ENCODE measurements at regions not wholly inside any gene's neighbourhood (a gene's known extent, or its start where the extent isn't known, plus 50 kb on each side); places are given as distances from the start of the nearest gene placed in this dataset.

DNA sequence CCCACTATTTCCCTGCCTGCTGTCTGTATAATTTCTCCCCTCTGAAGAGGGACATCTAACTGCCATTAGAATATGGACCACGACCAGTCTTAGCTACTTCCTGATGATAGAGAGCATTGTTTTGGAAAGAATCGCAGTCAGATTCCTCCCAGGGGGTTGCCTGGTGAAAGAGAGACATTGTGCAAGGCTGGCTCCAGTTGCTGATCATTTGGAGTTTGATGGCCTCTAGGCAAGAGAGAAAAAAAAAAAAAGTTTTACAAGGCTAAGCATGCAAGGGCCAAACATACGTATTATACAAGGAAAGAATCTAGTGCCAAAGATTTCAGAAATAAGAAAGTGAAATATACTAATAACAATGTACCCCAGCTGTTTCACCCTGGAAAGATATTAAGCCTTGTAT, 182.2 kb downstream of the CMPK2 start:
- no peak for FAIRE-seq
- no peak for DNase-seq (ENCODE audit: insufficient read length, low spot score)
- TF ChIP-seq POLR2A (IDR thresholded peaks at IDR 0.05; ENCODE audit: low read depth, low read length), result no peak

DNA sequence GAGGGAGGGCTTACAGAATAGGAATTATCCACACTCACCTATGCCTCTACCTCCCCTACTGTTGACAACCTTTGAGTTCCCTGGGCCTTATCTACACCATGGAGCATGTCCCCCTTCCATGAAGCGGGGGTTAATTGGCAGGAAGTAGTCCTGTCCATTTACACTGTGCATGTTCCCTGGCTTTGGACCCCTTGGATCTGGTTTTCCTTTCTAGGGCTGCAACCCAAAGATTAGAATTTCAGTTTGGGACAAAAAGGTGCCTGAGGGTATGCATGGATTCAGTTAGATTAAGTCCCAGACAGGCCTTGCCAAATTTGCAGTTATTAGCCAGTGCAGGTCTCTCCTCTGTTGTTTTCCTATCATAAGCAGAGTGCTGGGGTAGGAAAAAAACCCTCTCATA, 180.3 kb downstream of the CMPK2 start:
- FAIRE-seq, result no peak
- no peak for TF ChIP-seq POLR2A (IDR thresholded peaks at IDR 0.05; ENCODE audit: low read depth, low read length)
- DNase-seq (ENCODE audit: insufficient read length, low spot score), result no peak

DNA sequence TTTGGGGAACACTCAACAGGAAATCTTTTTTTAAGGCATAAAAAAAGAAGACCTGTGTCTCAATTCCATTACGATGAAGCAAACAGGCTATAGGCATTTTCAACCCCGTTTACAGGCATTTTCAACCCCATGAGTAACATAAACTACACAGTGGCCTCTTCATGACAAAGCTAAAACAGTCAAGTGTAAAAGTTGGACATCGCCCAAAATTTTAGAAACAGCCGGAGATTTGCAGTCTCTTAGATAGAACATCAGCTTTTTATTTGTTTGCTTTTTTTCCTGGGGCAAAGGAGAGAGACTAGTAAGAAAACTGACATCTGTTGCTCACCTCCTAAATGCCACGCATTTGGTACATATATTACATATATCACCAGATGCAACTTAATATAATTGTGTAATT, 173.7 kb downstream of the CMPK2 start:
- no peak for TF ChIP-seq POLR2A (IDR thresholded peaks at IDR 0.05; ENCODE audit: low read depth, low read length)
- no peak for DNase-seq (ENCODE audit: insufficient read length, low spot score)
- no peak for FAIRE-seq

DNA sequence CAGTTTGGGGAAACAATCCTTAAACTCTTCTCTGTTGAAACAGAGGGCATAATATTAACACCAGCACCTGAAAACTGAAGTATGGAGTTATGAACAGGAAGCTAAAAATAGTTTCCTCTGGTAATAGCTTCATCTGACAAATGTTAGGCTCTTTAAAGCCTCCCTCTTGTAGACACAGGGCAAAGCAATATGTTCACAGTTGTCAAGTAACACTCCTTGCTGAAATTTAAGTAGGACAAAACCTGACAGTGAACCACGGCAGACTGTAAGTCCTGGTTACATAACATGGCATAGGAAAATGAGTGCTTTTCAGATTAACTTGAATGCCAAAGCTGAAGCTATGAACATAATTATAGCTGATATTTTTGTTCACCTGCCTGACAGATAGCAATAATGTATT, 172.9 kb downstream of the CMPK2 start:
- DNase-seq (ENCODE audit: insufficient read length, low spot score) (no peak), FAIRE-seq (no peak)
- no peak for TF ChIP-seq POLR2A (IDR thresholded peaks at IDR 0.05; ENCODE audit: low read depth, low read length)

DNA sequence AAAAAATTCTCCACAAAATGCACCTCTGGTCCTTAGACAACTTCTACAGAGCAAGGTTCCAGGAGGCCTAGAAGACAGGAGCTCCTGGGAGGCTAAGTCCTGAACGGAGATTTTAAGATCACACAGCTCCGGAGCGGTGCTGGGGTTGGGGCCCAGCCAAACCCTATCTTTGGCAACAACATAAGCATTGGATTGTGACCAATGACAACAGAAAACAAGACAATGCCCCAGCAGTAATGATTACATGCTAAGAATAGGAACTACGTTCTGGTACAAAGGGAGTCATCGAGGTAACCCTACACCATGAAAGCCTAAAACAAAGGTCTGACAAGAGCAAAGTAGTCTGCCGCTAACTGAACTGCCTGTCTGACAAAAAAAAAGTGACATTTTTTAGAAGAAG, 171.2 kb downstream of the CMPK2 start:
- FAIRE-seq (no peak), DNase-seq (ENCODE audit: insufficient read length, low spot score) (no peak)
- no peak for TF ChIP-seq POLR2A (IDR thresholded peaks at IDR 0.05; ENCODE audit: low read depth, low read length)

DNA sequence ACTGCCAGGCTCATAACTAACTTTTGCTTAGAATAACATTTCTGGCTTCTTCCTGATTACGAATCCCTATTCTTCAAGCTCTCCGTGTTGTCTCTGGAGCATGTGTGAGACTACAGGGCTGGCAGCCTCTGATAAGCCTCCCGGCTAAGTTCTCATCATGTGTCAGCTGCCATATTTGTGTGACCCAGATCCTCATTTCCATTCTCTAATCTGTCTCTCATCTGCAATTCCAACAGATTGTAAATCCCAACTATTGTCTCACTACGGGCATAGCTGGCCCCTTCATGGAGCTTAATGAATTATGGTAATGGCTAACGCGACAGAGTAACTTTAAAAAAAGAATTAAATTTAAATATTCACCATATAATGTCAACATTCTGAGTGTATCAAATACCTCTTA, 165.4 kb downstream of the CMPK2 start:
- no peak for FAIRE-seq
- no peak for DNase-seq (ENCODE audit: insufficient read length, low spot score)
- TF ChIP-seq POLR2A (IDR thresholded peaks at IDR 0.05; ENCODE audit: low read depth, low read length), result no peak

DNA sequence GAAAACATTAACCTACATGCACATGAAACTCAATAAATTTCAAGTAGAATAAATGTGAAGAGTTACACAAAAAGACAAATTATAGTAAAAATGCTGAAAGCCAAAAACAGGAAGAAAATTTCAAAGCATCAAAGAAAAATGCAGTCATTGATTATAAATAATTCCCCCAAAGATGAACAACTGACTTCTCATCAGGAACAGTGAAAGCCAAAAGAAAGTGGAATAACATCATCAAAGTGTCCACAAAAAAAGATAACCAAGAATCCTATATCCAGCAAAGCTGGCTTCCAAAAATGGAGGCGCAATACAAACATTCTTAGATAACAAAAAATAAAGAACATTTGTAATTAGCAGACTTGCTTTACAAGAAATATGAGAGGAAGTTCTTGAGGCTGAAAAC, 161.6 kb downstream of the CMPK2 start:
- DNase-seq (ENCODE audit: insufficient read length, low spot score), result no peak
- no peak for TF ChIP-seq POLR2A (IDR thresholded peaks at IDR 0.05; ENCODE audit: low read depth, low read length)
- no peak for FAIRE-seq

DNA sequence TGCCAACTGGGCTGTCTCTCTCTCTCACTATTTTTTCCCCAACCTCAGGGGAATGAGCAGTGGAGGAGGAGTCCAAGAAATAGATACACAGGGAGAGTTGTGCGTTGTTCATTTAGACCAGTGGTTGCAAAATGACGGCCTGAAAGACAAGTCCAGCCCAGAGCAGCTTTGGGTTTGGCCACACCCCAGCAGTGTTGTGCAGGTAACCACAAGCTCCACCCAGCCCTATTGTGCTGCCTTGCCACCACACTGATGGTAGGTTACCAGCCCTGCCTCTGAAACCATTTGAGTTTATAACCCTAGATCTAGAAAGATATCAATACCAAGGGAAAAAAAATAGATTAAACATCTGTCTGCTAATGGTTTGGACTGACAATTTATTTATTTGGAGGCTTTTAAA, 144.3 kb downstream of the CMPK2 start:
- FAIRE-seq (no peak), DNase-seq (ENCODE audit: insufficient read length, low spot score) (no peak)
- no peak for TF ChIP-seq POLR2A (IDR thresholded peaks at IDR 0.05; ENCODE audit: low read depth, low read length)

DNA sequence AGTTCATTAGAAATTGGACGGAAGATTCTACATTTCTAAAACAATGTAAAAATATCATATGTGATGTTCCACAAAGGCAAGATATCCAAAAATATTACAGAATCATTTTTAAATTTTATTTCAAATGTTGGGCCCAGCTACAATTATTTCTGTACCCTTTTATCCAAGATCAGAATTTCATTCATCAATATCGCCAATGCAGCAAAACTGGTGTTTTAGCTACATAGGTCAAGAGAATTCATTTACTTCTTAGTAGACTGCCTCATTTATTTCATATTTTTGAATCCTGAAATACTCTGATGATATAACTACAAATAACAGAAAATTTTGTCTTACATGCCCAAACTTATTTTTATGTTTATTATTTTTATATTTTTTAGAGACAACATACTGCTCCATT, 143.1 kb downstream of the CMPK2 start:
- TF ChIP-seq POLR2A (IDR thresholded peaks at IDR 0.05; ENCODE audit: low read depth, low read length), result no peak
- DNase-seq (ENCODE audit: insufficient read length, low spot score), result no peak
- FAIRE-seq, result no peak

DNA sequence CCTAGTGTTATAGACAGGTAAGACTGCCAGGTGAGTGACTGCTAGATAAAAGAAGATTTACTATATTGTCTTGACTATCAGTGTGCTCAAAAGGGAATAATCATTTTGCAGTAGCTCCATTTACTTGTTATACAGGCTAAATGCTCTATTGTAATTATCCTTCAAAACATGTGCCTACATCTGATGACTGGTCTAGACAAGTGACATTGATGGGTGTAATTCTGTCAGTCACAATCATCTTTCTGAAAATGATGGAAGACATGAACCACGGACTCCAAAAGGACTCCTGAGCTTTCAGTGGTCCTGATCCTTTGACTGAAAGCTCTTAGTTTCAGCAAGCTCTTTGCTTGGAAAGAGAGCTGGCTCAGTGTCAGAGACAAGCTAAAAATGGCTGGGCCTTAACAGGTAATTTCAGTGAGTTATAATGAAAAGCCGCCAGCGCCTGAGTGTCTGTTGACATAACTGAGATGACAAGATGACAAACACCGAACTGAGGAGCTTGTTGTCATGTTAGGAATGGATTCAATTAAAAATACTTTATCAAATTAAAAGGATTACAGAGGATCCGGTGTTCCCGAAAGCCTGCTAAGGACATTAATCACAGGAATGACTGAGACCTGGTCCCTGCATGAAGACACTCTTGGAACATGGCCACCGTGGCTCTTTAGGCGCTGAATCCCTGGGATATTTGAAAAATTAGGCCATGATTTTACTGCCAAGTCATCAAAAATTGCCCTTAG, 141.7 kb downstream of the CMPK2 start:
- no peak for TF ChIP-seq POLR2A (IDR thresholded peaks at IDR 0.05; ENCODE audit: low read depth, low read length)
- no peak for DNase-seq (ENCODE audit: insufficient read length, low spot score)
- FAIRE-seq, result no peak

DNA sequence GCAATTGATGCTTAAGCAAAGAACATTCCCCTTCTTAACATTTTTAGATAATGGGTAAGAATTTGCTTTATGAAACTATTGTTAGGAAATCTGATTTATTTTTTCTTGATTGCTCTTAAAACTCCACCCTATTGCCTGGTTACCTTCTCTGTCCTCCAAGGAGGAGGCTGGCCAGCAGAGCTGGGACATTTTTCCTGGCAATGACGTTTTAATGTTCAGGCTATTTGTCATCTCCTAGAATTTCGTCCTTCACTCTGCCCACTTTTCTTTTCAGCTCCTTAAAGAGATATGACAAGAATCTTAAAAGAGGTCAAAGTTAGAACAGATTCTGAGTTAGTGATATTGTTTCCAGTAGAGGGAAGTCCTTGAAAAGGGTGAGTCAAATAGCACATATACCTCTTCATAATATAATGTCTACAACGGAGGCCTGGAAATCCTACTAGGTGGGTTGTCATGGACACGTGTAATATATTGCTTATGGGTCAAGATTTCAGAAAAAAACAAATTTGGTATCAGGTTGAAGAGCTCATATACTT, 141.0 kb downstream of the CMPK2 start:
- DNase-seq (ENCODE audit: insufficient read length, low spot score), result no peak
- FAIRE-seq, result no peak
- no peak for TF ChIP-seq POLR2A (IDR thresholded peaks at IDR 0.05; ENCODE audit: low read depth, low read length)

DNA sequence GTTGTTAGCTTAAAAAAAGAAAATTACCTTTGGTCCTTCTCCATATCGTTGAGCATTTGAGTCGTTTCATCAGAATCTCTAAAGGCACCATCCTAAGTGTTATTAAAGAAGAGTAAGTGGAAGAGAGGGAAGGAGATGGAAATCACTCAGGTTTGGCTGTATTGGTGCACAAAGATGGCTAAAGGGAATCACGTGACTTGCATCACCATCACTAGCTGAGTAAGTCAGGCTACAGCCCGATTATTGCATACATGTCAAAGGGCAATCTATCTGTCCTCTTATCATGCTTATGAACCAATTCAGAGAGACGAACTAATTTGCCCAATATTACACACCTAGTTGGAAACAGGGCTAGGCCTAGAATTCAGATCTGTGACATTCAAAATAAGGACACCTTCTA, 137.6 kb downstream of the CMPK2 start:
- DNase-seq (ENCODE audit: insufficient read length, low spot score) (no peak), FAIRE-seq (no peak)
- no peak for TF ChIP-seq POLR2A (IDR thresholded peaks at IDR 0.05; ENCODE audit: low read depth, low read length)

DNA sequence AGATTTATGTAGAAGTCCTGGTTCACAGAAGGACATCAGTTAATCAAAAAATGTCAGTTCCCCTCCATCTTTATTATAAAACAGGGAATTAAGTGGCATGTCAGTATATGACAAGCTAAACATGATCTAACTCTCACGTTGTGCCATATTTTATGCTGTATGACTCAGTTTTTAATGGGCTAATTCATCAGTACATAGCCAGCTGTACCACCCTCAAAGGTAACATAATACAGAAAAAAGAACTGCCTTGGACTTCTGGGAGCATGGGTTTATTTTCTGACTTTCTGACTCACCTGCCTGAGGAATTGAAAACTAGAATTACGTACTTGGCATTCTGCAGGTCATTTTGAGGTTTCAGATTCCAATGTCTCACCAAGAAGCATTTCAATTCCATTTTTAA, 135.7 kb downstream of the CMPK2 start:
- no peak for FAIRE-seq
- no peak for TF ChIP-seq POLR2A (IDR thresholded peaks at IDR 0.05; ENCODE audit: low read depth, low read length)
- DNase-seq (ENCODE audit: insufficient read length, low spot score), result no peak

DNA sequence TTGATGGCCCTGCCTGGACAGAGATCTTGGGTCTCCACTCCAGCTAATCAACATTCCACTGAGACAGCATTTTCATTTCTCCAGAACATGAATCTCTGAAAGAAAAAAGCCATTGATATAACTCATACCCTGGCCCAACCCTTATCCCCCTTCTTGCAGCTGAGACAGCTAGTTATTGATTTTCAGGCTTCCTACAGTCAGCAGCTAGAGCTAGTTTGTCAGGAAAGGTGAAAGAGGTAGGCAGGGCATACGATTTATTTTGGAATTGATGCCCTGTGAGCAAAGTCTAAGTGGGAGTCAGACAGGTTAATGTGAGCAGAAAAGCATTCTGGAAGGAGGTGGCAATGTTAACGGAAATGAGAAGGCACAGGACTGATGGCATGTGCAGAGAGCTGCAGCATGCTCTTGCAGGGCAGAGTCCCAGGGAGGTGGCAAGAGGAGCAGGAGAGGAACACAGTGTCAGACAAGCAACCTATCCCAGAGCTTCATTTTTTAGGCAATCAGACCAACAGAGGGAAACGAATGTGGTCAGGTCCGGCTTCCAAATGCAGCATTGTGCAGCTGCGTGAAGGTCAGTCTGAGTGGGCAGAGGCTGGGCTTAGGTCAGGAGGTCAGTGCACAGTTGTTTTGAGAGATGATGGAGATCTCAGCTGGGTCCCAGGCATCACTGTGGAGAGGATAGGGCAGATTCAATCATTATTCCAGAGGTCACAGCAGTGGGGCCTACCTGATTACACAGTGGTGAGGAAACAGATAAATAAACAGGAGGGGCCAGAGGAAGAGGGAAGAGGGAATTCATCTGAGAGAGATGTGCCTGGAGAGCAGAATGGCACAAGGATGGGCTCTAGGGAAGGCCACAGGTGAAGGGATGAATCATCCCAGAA, 134.8 kb downstream of the CMPK2 start:
- no peak for TF ChIP-seq POLR2A (IDR thresholded peaks at IDR 0.05; ENCODE audit: low read depth, low read length)
- FAIRE-seq, result no peak
- DNase-seq (ENCODE audit: insufficient read length, low spot score), result no peak

DNA sequence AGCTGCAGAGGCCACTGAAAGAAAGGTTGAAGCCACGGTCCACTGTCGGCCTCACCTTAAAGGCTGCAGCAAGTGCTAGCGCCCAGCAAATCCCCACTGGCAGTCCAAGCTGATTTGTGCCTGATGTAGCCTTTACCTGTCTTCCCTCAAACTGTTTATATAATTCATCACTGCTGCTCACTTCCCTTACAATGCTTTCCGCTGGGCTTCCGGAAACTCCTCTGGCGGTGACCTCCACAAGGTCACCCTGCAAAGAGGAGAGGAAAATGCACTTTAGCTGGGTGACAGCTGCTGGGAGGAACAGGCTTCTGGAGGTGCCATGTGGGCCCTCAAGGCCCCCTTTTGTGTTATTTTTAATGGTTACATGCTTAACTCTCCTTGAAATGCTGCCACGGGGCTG, 126.2 kb downstream of the CMPK2 start:
- DNase-seq (ENCODE audit: insufficient read length, low spot score), result no peak
- no peak for TF ChIP-seq POLR2A (IDR thresholded peaks at IDR 0.05; ENCODE audit: low read depth, low read length)
- FAIRE-seq, result no peak

Measured in H54 (cell line).